NCI-H748 (cell line): ENCODE measurements at regions not wholly inside any gene's neighbourhood (a gene's known extent, or its start where the extent isn't known, plus 50 kb on each side); places are given as distances from the start of the nearest gene placed in this dataset.
A peak's percentile ranks its signal among the peaks of the same experiment; 100 is the strongest.

ENCODE experiments used
- DNase-seq: peaks from one replicate; lab custom pipeline; 2025; ENCODE audit not compliant: unreplicated experiment; lab: John Stamatoyannopoulos, UW

DNA sequence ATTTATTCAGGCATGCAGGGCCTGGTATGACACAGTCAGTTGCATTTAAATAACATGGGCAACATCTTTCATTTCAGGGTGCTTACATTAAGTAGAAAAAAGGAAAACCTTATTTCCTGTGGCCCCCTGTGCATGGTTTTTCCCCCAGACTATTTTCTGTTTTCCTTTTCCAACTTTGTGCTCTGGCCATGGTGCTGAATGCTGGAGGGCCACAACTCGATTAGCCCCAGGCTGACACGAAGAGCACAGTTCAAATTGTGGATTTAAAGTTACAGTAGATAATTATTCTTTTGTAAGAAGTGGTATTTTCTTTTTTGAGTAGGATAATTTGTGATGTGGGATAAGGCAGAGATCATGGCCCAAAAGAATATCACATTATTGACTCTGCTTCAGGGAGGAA, 332.0 kb downstream of the HAO1 start:
- no peak for DNase-seq

DNA sequence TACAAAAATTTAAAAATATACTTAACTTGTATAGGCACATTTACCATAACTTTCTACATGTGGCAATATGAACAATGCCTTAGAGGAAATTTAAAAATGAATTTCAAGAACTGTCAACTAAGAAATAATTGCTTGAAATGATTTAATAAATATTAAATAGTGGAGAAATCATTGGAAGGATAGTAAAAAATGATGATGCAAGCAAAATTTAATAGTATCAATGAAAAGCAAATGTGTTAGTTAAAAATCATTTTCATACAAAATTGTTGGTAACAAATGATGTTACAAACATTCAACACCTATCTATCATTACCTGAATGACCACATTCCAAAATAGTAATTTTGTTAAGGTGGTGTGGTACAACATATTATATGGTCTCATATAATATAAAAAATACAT, 331.0 kb downstream of the HAO1 start:
- DNase-seq, result no peak

DNA sequence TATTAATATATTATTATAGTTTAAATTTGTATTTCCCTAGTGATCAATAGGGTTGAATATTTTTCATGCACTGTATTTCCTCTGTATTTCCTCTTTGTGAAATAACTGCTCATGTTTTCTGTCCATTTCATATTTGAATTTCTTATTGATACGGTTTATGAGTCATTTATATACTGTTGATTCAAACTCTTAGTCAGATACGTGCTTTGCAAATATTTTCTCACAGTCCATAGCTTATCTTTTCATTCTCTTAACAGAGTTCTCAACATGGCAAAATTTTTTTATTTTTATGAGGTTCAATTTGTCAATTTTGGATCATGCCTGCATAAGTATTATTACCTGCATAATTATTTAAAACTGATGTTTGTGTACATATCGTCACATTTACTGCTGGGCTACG, 329.6 kb downstream of the HAO1 start:
- no peak for DNase-seq

DNA sequence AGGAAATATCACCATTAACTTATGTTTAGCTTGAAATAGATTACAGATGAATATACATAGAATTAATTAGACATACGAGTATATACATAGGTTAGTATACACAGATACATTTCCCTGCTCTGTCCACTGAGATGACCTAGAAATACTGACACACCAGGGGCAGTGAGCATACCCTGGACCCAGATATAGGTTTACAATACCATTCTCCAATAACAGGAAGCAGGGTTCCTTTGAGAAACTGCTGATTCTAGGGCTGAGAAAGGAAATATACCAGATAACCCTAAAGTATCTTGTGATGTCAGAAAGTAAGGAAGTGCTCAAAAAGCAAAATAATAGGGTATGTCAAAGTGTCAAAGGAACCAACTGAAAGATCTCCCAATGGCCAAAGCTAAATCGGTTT, 322.5 kb downstream of the HAO1 start:
- DNase-seq, result no peak

DNA sequence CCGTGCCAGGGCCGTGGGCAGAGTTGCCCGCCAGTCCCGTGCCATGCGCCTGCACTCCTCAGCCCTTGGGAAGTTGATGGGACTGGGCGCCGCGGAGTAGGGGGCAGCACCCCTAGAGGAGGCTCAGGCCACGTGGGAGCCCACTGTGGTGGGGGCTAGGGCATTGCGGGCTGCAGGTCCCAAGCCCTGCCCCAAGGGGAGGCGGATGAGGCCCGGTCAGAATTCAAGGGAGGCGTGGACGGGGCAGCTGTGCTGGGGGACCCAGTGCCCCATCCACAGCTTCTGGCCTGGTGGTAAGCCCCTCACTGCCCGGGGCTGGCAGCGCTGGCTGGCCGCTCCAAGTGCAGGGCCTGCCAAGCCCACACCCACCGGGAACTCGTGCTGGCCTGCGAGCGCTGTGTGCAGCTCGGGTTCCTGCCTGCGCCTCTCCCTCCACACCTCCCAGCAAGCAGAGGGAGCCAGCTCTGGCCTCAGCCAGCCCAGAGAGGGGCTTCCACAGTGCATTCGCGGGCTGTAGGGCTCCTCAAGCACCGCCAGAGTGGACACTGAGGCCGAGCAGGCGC, 317.8 kb downstream of the HAO1 start:
- DNase-seq, result no peak

DNA sequence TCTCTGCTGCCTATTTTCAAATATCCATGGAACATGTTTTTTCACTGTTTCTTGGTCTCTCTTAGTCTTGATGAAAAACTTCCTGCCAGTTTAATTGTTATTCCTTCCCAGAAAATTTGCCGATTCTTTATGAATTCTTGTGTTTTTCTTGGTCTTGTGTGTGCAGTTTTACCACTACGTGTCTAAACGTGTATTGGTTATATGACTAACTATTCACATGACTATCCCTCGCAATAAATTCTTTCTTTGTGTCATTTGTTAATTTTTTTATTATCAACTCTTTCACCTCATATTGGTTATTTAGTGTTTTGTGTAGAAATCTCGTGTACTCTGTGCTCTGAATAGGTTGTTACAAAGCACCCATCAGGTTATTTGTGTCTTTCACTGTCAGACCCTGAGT, 315.4 kb downstream of the HAO1 start:
- DNase-seq, result no peak

DNA sequence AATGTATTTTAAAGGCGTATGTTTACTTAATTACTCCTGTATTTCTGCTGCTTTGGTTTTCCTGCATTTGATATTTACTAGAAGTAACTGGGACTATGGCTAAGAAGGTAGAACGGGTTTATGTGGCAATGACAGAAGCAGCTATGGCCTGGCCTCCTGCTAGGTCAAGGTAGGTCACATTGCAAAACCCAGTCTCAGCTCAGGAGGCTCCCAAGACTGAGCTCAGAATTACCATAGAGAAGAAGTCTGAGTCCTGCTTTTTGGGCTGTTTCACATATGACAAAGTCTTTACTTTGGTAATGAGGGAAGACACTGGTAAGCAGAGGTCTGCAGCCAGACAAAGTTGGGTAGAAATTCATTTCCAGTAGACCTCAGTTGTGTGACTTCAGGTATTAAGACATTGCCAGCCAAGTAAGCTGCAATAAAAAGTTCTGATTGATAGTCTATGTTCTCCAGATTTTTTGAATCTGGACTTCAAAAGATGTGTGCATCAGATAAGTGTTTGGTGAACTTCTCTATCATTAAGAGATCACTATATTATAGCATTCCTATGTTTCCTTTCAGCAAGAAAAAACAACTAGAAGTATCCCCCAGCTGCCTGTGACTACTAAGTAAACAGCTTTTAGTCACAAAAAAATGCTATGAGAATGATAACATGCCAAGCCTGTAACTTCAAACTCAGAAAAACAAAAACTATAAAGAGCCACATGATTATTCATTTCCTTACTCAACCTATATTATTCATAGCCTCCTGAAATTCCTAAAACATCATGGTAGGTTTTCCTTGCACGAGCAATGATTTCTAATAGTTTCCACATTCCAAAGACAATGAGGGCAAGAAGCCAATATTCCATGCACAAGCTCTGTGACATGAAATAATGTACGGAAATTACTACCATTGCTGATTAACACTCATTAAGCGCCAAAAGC, 312.3 kb downstream of the HAO1 start:
- DNase-seq, result no peak

DNA sequence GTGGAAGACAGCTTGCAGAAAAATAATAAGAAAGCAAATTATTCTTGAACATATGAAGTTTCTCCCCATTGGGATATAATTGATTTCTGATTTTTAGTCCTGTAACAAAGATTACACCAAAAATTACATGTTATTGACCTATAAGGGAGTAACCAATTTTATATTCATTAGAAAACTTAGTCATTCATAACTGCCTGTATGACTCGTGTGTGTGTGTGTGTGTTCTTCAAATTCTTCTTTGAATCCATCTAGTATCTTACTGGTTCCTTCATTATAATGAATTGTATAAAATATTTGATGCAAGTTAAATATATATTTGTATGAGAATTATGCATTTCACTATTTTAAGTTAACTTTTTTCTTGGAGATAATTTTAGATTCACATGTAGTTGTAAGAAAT, 310.4 kb downstream of the HAO1 start:
- DNase-seq, result no peak

DNA sequence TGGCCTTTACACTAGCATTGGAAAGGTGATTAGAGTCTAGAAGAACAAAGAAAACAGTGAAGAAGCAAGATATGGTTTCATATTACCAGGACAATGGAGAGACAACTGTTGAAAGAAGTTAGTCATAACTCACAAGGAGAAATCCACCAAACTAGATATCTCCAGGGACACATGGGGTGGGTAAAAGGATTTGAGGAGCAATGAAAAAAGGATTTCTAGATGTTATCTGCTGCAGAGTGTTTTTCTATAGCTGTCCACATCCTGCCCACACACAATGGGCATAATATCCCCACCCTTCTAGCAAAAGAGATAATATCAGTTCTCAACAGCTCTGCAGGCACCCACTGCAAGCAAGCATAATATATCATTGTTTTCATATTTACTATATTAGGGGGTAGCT, 303.1 kb downstream of the HAO1 start:
- DNase-seq, result no peak

DNA sequence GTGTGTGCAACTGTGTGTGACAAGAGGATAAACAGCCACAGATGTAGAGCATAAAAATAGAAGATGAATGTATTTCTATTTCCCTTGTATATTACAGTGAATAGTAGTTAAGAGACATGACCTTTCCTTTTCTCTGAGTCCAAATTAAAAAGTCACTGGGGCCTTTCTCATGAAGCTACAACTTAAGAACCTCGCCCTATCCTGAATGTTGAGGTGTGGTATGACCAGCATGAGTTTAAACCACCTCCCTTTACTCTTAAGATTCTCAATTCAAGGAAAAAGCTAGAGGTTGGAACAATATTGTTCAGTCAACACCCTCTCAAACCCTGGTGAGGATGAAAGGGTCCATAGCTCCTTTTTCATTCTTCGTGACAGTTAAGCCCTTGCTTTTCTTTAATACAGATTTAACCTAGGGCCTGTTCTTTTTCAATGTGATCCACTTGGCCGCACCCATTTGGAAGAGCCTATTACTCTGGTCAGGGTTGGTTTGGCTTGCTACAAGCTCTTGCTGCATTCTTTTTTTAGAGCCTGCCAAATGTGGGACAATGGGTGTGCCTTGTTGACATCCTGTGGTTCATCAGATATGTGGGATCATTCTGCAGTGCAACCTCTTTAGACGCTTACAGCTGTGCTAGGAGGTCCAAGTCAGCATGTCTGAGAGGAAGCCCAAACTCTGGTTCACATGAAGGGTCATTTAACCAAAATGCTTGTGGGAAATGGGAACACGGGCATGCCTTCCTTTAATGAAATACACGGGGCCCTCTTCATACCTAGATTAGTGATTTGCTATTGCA, 290.0 kb downstream of the HAO1 start:
- DNase-seq, result no peak

DNA sequence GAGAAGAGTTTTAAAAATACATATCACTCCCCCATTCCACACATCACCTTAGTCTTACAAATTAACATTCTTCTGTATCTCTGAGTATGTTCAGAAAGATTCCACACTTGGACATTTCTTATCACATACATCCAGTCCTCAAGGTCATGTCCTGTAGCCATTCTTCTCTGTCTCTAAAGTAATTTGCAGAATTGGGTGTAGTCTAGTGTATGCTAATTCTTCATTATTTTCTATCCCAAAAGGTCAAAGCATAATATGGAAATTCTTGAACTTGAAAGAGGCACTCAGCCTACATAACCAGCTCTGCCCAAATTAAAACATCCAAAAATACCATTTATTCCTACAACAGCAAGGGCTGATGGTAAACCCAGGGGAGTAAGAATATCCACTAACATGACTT, 286.0 kb downstream of the HAO1 start:
- no peak for DNase-seq

DNA sequence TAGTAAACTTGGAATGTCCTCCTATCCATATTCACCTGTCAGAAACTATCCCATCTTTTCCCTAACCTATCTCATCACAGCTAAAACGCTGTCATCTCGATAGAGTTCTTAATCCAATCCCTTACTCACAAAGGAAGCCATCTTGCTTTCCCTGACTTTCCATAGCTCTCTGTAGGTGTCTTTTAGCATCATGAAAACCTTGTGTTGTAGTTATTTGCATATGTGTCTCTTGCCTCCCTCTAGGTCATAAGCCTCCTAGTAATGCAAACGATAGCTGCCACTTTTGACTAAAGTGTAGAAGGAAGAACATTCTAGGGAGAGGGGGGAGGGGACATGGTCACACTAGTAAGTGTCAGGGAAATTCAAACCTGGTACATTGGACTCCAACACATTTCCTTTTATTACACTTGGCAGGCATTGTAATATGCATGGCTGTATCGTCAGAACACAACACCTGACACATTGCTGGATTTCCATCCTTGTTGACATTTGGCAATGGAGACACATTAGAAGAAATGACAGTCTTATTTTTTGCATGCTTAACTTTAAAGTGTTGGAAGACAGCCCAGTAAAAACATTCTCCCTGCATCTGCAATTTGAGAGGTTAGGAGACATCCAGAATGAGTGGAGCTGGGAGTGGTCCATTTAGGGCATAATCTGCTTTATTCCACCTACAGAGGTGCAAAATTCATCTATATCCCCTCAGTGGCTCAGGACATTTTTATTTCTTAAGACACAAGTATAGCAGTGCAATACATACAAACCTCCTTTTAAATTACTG, 283.4 kb downstream of the HAO1 start:
- no peak for DNase-seq

DNA sequence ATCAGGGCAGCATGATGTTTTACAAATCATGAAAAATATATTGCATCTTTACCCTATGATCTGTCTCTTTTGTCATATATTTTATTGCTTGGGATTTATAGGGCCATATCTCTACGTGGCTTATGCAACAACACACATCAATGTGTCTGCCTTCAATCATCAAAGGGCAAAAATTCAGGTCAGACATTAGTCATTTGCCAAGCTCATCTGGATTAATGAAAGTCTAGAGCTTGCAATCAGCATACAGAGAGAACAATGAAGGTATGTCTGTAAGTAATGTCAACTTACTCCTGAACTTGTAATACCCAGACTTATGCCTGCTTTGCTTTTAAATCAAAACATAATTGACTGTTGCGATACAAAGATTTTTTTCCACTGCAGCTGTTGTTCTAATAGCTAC, 282.7 kb downstream of the HAO1 start:
- no peak for DNase-seq

DNA sequence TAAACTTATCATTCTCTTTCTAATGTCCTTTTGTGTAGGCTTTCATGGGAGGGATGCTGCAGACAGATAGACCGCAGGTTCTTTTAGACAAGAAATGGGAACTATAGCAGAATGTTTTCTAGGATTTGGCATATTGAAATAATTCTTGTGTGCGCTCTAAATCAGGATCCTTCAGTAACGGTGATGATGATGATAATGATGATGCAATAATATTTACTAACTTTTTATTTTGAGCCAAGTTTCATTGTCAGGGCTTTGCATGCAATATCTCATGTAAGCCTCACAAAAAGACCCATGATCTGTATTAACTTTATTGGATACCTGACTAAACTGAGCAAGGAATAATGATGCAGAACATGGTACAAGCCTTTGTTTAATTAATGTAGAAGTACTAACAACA, 280.1 kb downstream of the HAO1 start:
- no peak for DNase-seq

DNA sequence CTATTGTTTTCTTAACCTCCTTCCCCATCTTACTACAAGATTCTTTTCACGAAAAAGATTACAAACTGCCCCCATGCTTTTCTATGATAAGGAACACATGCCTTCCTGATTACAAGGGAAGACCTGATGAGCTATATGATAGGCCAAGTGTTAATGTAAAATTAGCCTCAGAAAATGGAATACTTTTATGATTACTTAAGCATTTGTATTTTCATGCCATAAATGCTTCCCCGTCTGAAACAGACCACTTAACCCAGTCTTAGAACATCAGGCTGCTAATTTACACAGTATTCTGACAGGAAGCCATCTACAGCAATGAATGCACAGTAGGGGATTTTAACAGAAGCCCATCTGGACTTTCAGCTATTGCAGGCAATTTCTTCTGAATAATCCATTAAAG, 274.9 kb downstream of the HAO1 start:
- peak; percentile 16 for DNase-seq

DNA sequence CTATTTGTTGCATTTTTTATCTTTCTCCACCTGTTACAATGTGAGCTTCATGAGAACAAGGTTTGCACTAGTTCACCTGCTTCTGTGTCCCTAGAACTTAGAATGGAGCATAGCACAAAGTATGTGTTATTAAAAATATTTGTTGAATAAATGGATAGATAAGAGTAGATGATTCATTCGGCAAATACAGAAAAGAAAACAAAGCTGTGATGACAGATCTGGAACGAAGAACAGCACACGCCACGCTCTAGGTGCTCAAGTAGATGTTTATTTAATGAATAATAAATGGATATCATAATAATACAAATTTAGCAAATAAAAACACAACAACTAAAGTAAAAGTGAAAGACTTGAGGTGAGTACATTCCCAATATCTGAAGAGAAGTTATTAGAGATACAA, 273.1 kb downstream of the HAO1 start:
- DNase-seq, result no peak

DNA sequence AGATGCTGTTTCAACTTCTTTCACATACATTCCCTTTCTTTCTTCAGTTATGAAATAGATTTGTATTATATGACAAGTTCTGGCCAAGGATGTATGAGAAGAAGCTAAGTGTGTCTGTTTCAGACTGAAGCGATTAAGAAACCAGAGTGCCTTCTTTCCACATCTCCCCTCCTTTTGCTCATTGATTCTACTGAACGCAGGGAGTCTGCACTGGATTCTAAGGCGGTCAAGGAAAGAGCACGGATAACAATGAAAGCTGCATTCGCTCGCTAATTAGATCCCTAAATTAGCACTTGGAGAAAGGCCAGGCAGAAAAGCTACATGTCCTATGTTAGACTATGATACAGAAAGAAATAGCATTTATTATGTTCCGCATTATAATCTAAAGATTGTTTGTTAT, 267.7 kb downstream of the HAO1 start:
- DNase-seq, result peak; percentile 19

DNA sequence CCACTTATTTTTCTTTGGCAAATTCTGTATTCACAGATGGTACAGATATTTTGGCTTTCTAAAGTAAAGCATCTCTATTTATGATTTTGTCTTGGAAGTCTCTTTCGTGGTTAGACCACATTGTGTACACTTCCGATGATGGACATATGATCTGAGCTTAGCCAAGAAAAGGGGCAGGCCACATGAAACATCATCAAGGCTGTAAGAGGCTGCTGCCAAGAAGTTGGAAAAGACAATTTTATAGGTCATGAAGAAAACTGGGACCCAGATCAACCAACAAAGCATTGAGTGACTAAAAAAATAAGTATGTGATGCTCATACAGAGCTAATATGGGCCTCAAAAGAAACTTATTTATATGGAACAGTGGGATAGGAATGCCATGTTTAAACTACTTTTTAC, 266.4 kb downstream of the HAO1 start:
- DNase-seq, result no peak

DNA sequence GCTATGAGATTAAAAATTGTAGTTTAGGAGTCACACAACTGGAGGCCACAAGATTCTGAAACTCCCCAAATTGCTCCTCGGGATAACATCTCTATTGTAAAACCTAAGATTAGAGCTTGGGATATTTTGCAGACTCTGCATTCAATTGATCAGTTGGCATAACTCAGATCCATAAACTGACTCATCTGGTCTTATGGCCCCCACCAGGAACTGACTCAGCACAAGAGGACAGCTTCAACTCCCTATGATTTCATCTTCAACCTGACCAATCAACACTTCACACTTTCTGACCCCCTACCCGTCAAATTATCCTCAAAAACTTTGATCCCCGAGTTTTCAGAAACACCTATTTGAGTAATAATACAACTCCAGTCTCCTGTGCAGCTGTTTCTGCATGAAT, 257.3 kb downstream of the HAO1 start:
- no peak for DNase-seq

DNA sequence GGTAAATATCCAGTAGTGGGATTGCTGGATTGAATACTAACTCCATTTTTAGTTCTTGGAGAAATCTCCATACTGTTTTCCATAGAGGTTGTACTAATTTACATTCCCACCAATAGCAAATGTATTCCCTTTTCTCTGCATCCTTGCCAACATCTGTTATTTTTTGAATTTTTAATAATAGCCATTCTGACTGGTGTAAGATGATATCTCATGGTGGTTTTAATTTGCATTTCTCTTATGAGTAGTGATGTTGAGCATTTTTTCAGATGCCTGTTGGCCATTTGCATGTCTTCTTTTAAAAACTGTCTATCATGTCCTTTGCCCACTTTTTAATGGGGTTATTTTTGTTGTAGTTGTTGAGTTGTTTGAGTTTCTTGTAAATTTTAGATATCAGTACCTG, 253.2 kb downstream of the HAO1 start:
- DNase-seq, result no peak

DNA sequence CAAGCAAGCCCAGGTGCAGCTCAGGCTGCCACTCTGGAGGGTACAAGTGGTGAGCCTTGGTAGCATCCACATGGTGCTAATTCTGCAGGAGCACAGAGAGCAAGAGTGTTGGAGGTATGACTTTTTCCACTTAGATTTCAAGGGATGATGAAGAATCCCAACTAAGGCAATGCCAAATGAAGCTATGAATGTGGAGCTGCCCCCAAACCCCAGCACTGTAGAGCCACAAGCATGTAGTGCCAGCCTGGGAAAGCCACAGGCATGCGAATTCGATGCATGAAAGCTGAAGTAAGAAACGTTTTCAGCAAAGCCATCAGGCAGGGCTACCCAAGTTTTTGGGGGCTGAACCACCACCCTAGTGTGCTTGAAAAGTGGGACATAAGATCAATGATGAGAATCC, 251.1 kb downstream of the HAO1 start:
- no peak for DNase-seq
